Lower leg skin (tissue), 3 donors: ENCODE measurements at regions not wholly inside any gene's neighbourhood (a gene's known extent, or its start where the extent isn't known, plus 50 kb on each side); places are given as distances from the start of the nearest gene placed in this dataset.

ENCODE experiments used
- CTCF ChIP-seq, 3 donors: fragments of 450-650 bp; IDR thresholded peaks; one replicate each; pipeline ENCODE4 v1.5.1; 2016; ENCODE audit warnings: antibody characterized with exemption in 3 of 3, mild to moderate bottlenecking in 3 of 3, moderate library complexity in 2 of 3
- POLR2A ChIP-seq, 2 donors: fragments of 450-650 bp; IDR thresholded peaks; one replicate each; pipeline ENCODE4 v1.6.1; 2016 to 2017; ENCODE audit warnings: antibody characterized with exemption in 2 of 2, mild to moderate bottlenecking in 1 of 2, moderate library complexity in 1 of 2

- TF ChIP-seq CTCF (IDR thresholded peaks at IDR 0.05) (no peak), POLR2A (IDR thresholded peaks at IDR 0.05) (no peak)
Measured at GRCh38 chr6:112634376-112634775, 287.2 kb downstream of the RFPL4B start.
